HG02852 (cell line): ENCODE measurements at regions not wholly inside any gene's neighbourhood (a gene's known extent, or its start where the extent isn't known, plus 50 kb on each side); places are given as distances from the start of the nearest gene placed in this dataset.
"Not testable (repeated sequence)": the region's sequence is repeated elsewhere in the genome, so short reads cannot be mapped to it uniquely, and the experiment has no call there.

Source experiments
- ATAC-seq: cut with Tn5 transposase; IDR thresholded peaks from one replicate; pipeline ENCODE4 v1.9.1; 2021; ENCODE audit warnings: mild to moderate bottlenecking, moderate library complexity; ENCODE audit not compliant: unreplicated experiment

GRCh38 chr3:86563400-86563970 lies 427.5 kb downstream of the VGLL3 start:
- peak; percentile 69 for ATAC-seq

- no peak for ATAC-seq
Measured at GRCh38 chr3:86562090-86562489, 428.9 kb downstream of the VGLL3 start.

GRCh38 chr3:86561215-86561614 lies 429.7 kb downstream of the VGLL3 start:
- no peak for ATAC-seq

GRCh38 chr3:86554383-86554782 lies 436.6 kb downstream of the VGLL3 start:
- peak; percentile 67 for ATAC-seq

- ATAC-seq, result no peak
Measured at GRCh38 chr3:86547692-86548091, 443.3 kb downstream of the VGLL3 start.

- no peak for ATAC-seq
Measured at GRCh38 chr3:86537171-86537570, 453.8 kb downstream of the VGLL3 start.

- no peak for ATAC-seq
Measured at GRCh38 chr3:86519819-86520218, 471.1 kb downstream of the VGLL3 start.

- ATAC-seq, result no peak
Measured at GRCh38 chr3:86481636-86482035, 509.3 kb downstream of the VGLL3 start.

GRCh38 chr3:86481031-86481430 lies 509.9 kb downstream of the VGLL3 start:
- ATAC-seq, result no peak

GRCh38 chr3:86464180-86464579 lies 526.8 kb downstream of the VGLL3 start:
- ATAC-seq, result no peak

GRCh38 chr3:86451749-86452148 lies 539.2 kb downstream of the VGLL3 start:
- no peak for ATAC-seq

GRCh38 chr3:86438544-86438943 lies 552.4 kb downstream of the VGLL3 start:
- no peak for ATAC-seq

- no peak for ATAC-seq
Measured at GRCh38 chr3:86427343-86427742, 563.6 kb downstream of the VGLL3 start.

GRCh38 chr3:86420990-86421739 lies 569.8 kb downstream of the VGLL3 start:
- no peak for ATAC-seq

- ATAC-seq, result no peak
Measured at GRCh38 chr3:86418861-86419260, 572.1 kb downstream of the VGLL3 start.

- no peak for ATAC-seq
Measured at GRCh38 chr3:86416334-86416733, 574.6 kb downstream of the VGLL3 start.

GRCh38 chr3:86413645-86414044 lies 577.3 kb downstream of the VGLL3 start:
- ATAC-seq, result no peak

- ATAC-seq, result no peak
Measured at GRCh38 chr3:86410587-86410986, 580.4 kb downstream of the VGLL3 start.

- not testable (repeated sequence) for ATAC-seq
Measured at GRCh38 chr3:86389759-86390158, 601.2 kb downstream of the VGLL3 start.

- no peak for ATAC-seq
Measured at GRCh38 chr3:86388820-86389219, 602.1 kb downstream of the VGLL3 start.

GRCh38 chr3:86382556-86382955 lies 608.4 kb downstream of the VGLL3 start:
- no peak for ATAC-seq

GRCh38 chr3:86381247-86381646 lies 609.7 kb downstream of the VGLL3 start:
- no peak for ATAC-seq

- no peak for ATAC-seq
Measured at GRCh38 chr3:86379280-86379679, 611.7 kb downstream of the VGLL3 start.
